Inflammatory macrophage (primary cell): ENCODE measurements at regions not wholly inside any gene's neighbourhood (a gene's known extent, or its start where the extent isn't known, plus 50 kb on each side); places are given as distances from the start of the nearest gene placed in this dataset.
"Not testable (repeated sequence)": the region's sequence is repeated elsewhere in the genome, so short reads cannot be mapped to it uniquely, and the experiment has no call there.

Experiments
- DNase-seq, 2 donors: peaks; one replicate each; pipeline ENCODE4 v3.0.0-alpha.2; 2020 to 2022

DNA sequence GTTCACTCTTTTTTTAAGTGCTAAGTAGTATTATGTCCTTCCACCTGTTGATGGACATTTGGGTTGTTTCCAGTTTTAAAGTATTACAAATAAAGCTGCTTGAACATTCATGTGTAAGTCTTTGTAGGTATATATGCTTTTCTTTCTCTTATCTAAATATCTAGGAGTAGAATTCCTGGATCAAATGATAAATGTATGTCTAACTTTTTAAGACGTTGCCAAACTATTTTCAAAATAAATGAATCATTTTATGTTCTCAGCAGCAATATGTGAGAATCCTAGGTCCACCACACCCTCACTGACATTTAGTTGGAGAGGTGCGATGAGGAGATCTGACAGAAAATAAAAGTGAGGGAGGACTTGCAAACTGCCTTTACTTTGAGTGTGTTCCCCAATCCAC lies 291.7 kb upstream of the UGT8 start:
- DNase-seq: no peak

DNA sequence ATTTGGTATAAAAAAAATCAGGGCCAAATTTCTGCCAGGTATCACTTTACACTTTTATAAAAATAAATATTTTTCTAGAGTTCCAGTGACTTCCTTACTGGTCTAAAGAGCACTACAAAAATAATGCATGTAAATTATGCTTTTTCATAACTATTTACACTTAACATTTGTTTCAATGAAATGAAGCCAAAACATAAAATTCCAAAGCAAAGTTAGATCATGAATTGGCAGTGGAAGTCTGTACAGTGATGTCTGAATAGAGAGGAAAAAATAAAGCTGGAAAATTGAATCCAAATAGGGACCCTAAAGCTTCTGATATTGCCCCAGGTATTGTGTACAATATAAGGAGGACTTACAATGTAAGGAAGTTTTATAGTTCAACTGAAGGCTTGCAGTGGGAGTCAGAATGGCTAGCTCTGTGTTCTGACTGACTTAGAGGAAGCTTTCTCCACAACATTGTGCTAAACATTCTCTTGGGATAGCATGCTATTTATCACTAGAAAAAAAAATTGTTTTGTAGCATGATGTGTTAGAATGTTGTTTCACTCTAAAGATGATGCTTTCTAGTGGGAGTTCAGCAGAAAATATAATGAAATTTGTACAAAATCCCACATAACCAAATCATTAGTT lies 288.2 kb upstream of the UGT8 start:
- no peak for DNase-seq

DNA sequence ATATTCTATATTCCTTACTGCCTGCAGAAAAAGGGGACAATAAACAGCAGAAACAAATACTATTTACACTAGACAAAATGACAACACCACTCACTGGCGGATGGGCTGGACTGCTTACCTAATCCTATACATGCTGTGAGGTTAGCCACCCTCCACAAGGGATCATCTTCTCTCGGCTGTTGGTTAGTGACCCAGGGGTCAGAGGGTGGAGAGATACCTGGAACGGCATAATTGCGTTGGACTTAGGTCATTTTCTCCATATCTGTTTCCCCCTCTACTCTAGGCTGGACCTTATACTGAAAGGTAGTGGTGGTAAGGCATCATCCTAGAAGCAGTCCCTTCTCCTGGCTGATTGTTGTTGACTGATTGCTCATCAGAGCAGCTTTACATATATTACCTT lies 286.8 kb upstream of the UGT8 start:
- DNase-seq: no peak

DNA sequence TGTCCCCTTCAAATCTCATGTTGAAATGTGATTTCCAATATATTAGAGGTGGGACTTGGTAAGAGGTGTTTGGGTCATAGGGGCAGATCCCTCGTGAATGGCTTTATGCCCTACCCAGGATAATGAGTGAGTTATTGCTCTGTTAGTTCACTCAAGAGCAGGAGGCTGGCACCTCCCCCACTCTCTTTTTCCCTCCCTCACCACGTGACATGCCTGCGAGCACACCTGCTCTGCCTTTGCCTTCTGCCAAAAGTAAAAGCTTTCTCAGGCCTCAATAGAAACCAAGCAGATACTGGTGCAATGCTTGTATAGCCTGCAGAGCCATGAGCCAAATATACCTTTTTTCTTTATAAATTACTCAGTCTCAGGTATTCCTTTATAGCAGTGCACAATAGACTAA lies 286.3 kb upstream of the UGT8 start:
- no peak for DNase-seq

DNA sequence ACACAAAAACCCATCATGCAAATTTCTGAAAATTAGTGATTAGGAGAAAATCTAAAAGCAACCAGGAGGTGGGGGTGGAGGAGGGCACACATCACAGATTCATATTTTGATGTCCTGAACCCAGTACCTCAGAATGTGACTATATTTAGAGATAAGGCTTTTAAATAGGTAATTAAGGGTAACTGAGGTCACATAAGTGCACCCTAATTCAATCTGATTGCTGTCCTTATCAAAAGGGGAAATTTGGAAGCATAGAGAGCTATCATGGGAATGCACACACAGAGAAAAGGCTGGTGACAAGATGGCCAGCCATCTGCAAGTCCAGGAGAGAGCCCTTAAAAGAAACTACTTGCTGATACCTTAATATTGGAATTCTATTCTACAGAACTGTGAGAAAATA lies 281.8 kb upstream of the UGT8 start:
- no peak for DNase-seq

DNA sequence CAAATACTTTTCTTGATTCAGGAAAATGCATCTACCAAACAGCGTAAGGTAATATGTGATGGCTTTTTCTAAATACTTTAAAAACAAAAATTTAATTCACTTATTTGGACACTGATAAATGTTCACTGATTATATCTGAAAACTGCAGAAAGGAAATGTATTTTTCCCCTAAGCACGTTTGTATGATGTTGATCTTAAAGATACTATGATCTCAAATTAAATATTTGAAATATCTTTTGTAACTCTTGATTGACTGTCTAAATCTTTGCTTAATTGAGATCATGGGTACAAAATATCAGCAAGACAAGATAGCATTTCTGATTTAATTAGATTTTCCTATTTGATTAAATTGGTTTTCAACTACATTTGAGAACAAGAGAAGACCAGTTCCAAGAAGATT lies 281.0 kb upstream of the UGT8 start:
- no peak for DNase-seq

DNA sequence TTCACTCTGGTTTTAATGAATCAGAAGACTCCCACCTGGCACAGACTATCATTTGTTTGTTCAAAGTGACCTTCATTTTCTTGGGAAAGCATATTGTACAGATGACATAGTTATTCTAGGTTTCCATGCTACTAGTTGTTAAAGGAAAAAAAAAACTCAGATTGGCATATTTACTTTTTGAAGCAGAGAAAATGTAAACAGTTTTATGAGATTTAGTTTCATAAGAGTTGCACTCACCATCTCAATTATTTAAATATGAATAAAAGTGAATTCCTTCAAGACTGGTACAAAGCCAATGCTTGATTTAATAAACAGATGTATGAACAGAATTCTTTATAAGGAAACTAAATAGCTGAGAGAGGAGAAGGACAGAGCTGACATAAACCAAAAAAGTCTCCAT lies 280.3 kb upstream of the UGT8 start:
- no peak for DNase-seq

DNA sequence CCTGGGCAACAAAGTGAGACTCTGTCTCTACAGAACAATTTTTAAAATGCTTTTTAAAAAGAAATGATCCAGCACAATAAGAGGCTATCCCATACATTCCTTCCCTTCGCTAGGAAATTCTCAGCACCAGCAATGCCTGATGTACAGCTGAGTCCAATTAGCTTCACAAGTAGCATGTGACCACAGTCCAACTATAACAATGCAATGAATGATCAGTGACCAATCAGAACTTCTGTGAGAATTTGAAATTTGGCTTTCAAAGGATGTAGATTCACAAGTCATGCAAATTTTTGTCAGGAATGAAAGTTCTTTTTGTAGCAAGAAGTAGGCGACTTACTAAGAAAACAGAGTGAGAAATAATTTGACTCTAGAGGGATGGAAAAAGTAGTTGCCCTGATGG lies 278.5 kb upstream of the UGT8 start:
- no peak for DNase-seq

DNA sequence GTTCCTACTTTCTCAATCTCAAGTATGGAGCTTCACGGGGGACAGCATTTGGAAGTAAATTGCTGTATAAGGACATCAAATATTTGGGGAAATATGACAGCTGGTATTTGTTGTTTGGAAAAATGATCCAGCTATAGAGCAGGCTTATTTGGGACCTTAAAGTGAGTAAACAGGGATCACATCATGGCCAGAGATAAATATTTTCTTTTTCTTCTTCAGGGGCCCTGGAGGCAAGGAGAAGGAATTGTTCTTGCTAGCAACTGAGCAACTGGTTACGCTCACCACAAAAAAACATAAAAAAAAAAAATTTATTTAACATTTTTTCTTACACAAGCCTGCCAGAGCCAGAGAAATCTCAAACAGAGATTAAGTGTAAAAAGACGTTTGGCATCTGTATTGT lies 277.2 kb upstream of the UGT8 start:
- no peak for DNase-seq

DNA sequence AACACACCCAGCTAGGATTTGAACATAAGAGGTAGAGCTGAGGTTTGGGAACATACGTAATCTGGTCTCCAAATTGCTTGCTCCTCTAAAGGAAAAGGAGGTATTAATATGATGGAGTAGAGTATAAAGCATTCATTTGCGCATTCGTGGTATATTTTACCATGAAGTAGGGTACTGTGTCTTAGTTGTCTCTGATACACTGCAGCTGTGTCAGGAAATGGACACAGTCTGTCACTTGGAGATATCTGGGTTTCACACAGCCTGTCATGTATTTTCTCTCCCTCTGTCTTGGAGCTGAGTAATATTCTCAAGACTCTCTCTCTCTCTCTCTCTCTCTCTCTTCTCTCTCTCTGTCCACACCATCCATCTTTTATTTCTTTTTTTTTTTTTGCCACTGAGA lies 274.8 kb upstream of the UGT8 start:
- DNase-seq: no peak

DNA sequence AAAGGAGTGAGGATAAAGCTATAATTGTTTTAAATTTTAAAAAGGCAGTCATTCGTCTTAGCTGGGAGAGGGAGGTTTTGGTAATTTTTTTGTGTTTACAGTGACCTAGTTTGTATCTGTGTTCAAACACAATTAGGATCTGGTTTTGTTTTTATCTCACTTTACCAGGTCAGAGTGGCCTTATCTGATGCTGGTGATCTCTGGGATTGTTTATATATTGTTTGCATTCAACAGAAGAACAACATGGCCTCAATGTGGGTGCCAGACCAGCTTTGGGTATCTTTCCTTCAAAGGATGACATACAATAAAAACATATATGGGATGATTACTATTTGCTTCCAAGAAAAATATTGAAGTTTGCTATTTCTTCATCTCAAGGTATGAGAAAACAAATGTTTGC lies 272.2 kb upstream of the UGT8 start:
- no peak for DNase-seq

DNA sequence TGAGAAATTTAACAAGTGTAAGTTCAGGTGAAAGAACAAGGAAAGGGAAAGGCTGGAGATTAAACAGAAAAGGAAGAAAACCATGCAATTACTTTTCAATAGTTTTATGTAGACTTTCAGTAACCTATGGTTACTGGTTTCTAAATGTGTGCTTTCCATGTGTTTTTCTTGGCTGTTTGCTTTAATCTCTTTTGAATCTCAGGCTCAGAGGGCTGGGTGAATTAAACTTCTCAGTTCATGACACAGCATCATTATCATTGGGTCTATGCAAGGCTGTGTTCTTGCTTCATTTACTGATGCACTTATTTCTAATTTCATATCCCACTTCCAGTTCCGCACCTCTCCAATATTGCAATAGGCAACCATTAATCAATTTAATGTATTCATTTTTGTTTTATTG lies 266.5 kb upstream of the UGT8 start:
- no peak for DNase-seq

DNA sequence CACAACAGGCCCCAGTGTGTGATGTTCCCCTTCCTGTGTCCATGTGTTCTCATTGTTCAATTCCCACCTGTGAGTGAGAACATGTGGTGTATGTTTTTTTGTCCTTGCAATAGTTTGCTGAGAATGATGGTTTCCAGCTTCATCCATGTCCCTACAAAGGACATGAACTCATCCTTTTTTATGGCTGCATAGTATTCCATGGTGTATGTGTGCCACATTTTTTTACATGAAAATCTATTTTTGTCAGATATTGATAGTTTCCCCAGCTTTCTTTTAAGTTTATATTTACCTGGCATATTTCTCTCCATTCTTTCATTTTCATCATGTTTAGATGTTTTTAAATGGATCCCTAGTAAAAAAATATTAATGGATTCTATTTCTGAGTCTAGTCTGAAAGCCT lies 264.2 kb upstream of the UGT8 start:
- DNase-seq: not testable (repeated sequence)

DNA sequence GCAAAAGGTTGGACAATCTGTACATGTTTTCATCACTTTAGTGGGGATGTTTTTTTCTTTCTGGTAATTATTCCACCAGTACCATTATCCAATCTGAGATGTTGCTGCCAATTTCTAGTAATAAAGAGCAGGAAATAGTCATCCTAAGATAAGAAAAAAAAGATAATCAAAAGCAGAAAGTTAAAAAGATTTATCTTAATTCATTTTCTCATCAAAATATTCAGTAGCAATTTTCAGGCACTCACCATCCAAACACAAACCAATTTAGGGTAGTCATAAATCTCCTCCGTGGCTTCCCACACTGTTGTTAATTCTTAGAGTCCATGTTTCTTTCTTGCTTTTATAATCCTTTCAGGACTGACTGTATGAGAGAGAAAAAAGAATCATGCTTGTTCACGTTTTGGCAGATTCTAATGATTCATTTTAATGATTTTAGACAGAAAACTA lies 263.7 kb upstream of the UGT8 start:
- no peak for DNase-seq

DNA sequence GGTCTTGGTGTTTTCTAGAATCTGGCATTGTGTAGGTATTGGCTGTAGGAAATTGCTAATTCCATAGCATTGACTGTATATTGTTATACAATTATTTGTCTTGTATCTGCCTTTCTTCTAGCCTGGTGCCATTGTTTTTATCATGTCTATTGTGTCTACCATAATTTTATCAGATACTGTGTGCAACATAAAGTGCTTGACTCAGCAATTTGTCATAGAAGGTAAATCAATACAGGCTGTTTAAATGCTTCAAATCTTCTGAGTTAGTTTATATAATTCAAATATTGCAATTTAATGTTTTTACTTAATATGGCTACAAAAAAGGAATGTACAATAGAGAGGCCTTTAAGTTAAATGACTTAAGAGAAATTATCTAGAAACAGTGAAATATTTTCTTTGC lies 263.3 kb upstream of the UGT8 start:
- DNase-seq: no peak

DNA sequence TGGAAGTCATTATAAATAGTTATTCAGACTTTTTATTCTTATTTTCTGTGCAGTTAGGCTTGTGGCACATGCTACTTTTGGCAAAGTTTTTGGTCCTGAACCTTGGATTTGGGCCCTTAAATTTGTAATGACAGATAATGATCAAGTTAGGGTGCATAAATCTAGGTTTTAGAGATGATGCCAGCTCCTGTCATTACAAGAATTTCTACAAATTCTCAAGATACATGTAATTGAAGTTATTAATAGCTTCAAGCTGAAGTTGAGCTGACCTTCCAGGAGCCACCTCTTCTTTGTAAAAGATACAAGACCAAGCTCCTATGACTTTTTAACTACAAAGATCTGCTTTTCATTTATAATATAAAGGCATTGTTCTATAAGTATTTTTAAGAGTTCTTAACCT lies 255.6 kb upstream of the UGT8 start:
- DNase-seq: no peak

DNA sequence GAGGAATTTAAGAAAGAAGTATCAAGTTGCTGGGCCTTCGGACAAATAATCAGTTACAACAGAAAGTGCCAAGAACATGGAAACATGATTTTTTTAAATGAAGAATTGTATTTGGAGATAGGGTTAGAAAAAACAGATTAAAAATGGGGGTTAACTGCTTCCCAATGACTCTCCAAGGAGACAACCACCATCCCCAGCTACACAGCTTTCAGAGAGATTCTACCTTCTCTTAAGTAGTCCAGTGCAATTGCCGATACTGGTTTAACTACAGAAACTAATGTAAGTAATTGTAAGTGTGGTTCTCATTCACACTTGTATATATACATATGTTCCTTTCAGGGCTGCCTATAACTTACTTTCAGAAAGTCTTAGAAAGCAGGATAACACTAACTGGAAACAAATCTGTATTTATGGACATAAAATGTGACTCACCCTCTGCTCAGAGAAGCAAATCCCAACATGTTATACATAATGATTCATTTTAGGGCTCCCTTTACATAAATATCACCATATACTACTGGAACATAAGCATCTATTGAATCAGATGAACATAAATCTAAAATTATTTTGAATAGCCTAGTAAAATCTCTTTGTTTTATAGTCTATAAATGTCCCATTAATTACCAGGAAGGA lies 248.9 kb upstream of the UGT8 start:
- no peak for DNase-seq

DNA sequence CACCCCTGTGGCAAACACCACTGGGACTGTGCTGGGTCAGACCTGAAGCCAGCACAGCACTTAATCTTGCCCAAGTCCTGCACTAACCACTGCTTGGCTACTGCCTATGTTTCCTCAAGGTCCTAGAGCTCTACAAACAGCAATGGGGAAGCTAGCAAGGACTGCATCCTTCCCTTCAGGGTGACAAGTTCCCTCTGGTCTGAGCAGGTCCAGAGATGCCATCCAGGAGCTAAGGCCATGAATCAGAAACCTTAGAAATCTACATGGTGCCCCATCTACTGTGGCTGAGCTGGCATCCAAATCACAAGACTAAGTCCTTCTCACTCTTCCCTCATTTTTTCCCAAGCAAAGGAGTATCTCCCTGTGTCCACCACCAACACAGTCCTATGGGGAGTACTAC lies 239.7 kb upstream of the UGT8 start:
- no peak for DNase-seq

DNA sequence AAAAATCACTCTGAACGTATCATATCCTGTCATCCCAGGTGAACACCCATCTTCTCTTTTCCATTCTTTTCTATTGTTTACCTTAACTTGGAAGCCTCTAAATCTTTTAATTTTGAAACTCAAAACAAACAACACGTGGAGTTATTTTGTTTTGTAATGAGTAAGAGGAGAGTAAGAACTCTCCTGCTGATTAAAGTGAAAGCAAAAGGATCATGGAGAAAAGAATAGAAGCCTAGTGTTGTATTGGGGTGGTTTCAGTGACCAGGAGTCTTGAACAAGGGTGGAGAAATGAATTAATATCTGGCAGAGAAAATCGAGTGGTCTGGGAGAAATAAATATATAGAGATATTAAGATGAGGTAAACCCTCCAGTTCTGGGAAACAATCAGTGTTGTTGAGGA lies 237.4 kb upstream of the UGT8 start:
- DNase-seq: no peak

DNA sequence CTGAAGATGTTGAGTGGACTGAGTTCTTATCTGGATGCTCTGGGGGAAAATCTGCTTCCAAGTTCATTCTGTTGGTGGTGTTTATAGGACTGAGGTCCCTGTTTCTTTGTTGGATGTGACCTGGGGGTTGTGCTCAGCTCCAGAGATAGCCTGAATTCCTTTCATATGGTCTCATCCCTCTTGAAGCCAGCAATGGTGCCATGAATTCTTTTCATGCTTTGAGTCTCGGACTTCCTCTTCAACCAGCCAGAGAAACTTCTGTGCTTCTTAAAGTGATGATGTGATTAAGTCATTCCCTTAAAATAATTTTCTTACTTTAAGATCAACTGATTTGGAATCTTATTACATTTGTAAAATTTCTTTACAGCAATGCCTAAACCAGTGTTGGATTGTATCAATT lies 233.8 kb upstream of the UGT8 start:
- DNase-seq: no peak

DNA sequence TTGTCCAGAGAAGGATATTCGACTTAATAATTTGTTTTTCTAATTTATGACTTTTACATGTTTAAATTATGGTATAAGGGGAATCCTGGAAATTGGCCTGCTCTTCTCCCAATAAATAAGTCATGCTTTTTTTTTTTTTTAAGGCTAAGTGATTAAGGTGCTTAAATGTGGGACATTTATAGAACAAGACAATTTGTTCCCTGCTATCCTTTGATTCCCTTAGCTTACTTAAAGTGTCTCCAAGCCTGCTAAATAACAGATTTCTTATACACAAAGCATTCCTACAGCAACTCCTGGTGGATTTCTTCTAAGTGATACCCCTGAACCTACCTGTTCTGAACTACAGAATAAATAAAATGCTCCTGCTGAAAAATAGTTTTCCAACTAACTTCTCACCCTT lies 233.0 kb upstream of the UGT8 start:
- no peak for DNase-seq

DNA sequence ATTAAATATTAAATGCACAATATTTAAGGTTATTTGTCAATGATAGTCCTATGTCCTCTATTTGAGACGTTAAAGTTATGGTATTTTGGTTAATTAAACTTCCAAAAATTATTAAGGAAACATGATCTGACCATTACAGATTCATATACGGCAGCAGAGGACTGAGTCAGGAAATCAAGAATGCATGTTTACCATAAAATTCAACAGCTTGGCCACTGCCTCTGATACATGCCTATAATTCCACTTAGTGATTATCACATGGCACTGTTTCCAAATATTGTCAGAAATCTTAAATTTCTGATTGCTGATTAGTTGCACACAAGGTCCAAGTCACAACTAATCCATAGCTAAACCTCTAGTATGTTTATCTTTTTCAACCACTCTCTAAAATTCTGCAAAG lies 232.2 kb upstream of the UGT8 start:
- no peak for DNase-seq

DNA sequence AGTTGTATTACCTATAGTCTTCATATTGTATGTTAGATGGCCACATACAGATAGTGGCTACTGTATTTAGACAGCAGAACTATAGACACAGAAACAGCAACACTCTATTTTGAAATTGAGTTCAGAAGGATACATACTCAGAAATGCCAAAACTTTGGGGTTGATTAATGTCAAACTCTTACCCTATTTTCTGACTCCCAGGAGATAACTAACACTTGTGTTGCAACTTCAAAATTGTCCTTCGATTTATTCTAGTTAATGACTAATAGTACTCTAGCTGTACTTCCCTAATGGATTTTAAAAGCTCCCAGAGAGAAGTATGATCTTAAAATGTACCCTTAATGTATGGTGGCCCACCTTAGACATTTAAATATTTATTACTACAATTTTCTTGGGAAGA lies 229.9 kb upstream of the UGT8 start:
- DNase-seq: no peak

DNA sequence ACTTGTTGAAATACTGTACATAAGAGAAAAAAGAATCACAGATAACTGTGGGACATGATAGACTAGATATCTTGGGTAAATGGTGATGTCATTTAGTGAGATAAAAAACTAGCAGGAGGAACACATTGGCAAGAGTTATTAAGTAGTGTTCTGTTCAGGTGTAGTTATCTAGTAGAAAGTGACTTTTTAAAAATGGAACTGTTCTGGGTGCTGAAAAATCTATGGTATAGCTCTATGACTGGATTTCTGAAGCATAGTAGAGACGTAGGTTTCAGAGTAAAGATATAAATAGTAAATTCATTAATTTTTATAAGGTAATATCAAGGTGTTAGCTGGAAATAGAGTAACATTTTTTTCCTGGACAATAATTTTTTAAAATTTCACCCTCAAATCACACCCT lies 225.1 kb upstream of the UGT8 start:
- no peak for DNase-seq

DNA sequence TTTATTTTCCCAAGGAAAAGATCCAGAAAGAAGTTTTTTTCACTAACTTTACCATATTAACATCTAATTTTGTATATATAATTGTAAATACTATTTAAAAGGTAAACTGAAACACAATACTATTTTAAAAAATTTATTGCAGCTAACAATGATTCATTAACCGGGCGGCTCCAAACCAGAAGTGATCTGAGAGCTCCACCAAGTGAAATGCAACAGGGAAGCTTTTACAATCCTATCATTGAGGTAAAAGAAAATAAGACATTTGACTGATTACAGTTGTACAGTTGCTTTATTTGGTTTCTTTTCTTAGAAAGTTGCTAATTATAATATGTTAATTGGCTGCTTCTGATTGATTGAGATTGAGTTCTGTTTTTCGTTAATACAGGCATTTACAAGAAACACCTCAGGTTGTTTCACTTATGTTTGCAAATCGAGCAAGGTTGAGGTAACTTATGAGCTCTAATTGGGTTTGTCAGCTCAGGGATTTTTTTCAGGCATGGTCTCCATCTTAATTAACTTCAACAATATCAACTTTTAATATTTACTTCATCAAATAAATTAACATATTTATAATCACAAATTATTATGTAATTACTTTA lies 220.2 kb upstream of the UGT8 start:
- DNase-seq: no peak
